ENCODE measurements at regions not wholly inside any gene's neighbourhood (a gene's known extent, or its start where the extent isn't known, plus 50 kb on each side); places are given as distances from the start of the nearest gene placed in this dataset.

- Histone ChIP-seq H3K4me3 (ENCODE audit: low read length) (no peak overlapping the region), H4K20me1 (ENCODE audit: control insufficient read depth, insufficient read depth, low read depth, low read length) (no peaks in the 10 kb centered on the region), H3K4me1 (ENCODE audit: control insufficient read depth, low read length) (no peaks in the 10 kb centered on the region), H3K79me2 (ENCODE audit: control insufficient read depth, low read length) (no peaks in the 10 kb centered on the region), H3F3A (ENCODE audit: control insufficient read depth, insufficient read depth) (no peaks in the 10 kb centered on the region), H3K27ac (ENCODE audit: low read depth, low read length) (no peak overlapping the region), H3K4me2 (ENCODE audit: low read length) (no peak overlapping the region), H3K27me3 (ENCODE audit: control insufficient read depth, low read length) (no peaks in the 10 kb centered on the region), H3K9me3 (ENCODE audit: control insufficient read depth, insufficient read depth, low read length) (0 out of 2 replicates have a peak, but pooled peaks cover 3% of the 10 kb centered on the region), H3K36me3 (ENCODE audit: control insufficient read depth, low read length) (no peaks in the 10 kb centered on the region), H3K9me2 (replicated peaks; ENCODE audit: control insufficient read depth, low read length) (no peaks in the 10 kb centered on the region)
- TF ChIP-seq EZH2phosphoT487 (IDR thresholded peaks at IDR 0.05; ENCODE audit: borderline replicate concordance, low read length) = no peak
- TF ChIP-seq, protein P1, sequence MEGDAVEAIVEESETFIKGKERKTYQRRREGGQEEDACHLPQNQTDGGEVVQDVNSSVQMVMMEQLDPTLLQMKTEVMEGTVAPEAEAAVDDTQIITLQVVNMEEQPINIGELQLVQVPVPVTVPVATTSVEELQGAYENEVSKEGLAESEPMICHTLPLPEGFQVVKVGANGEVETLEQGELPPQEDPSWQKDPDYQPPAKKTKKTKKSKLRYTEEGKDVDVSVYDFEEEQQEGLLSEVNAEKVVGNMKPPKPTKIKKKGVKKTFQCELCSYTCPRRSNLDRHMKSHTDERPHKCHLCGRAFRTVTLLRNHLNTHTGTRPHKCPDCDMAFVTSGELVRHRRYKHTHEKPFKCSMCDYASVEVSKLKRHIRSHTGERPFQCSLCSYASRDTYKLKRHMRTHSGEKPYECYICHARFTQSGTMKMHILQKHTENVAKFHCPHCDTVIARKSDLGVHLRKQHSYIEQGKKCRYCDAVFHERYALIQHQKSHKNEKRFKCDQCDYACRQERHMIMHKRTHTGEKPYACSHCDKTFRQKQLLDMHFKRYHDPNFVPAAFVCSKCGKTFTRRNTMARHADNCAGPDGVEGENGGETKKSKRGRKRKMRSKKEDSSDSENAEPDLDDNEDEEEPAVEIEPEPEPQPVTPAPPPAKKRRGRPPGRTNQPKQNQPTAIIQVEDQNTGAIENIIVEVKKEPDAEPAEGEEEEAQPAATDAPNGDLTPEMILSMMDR (IDR thresholded peaks at IDR 0.05; ENCODE audit: low read depth, low read length, poor library complexity, severe bottlenecking) = no peak
Measured at GRCh38 chr7:52413051-52413450, 622.4 kb upstream of the POM121L12 start.

DNA sequence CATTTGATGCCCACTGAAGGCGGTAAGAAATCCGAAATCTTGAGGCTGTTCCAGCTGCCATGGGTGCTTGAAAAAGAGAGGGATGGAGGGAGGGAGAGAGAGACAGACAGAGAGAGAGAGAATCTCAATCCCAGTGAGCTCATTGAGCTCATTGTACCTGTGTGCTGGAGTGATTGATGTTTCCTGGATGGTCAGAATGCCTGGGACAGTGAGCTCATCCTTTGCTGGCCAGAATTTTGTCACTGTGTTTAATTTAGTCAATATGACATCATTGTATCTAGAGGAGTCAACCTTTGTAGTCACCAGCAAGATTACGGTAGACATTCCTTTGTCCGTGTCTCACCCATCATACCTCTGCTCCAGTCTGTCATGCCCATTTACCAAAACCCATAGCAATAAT is 625.4 kb upstream of the POM121L12 start:
- H3K4me2 ChIP-seq (ENCODE audit: low read length) = no peak overlapping the region
- no peaks in the 10 kb centered on the region for H3K79me2 ChIP-seq (ENCODE audit: control insufficient read depth, low read length)
- H3K36me3 ChIP-seq (ENCODE audit: control insufficient read depth, low read length) = no peaks in the 10 kb centered on the region
- H3F3A ChIP-seq (ENCODE audit: control insufficient read depth, insufficient read depth) = no peaks in the 10 kb centered on the region
- H3K4me1 ChIP-seq (ENCODE audit: control insufficient read depth, low read length) = no peaks in the 10 kb centered on the region
- H4K20me1 ChIP-seq (ENCODE audit: control insufficient read depth, insufficient read depth, low read depth, low read length) = no peaks in the 10 kb centered on the region
- no peaks in the 10 kb centered on the region for H3K27me3 ChIP-seq (ENCODE audit: control insufficient read depth, low read length)
- 0 out of 2 replicates have a peak, but pooled peaks cover 3% of the 10 kb centered on the region for H3K9me3 ChIP-seq (ENCODE audit: control insufficient read depth, insufficient read depth, low read length)
- no peaks in the 10 kb centered on the region for H3K9me2 ChIP-seq (replicated peaks; ENCODE audit: control insufficient read depth, low read length)
- no peak overlapping the region for H3K4me3 ChIP-seq (ENCODE audit: low read length)
- TF ChIP-seq EZH2phosphoT487 (IDR thresholded peaks at IDR 0.05; ENCODE audit: borderline replicate concordance, low read length) = no peak
- TF ChIP-seq, protein P1 (IDR thresholded peaks at IDR 0.05; ENCODE audit: low read depth, low read length, poor library complexity, severe bottlenecking) = no peak
- no peak overlapping the region for H3K27ac ChIP-seq (ENCODE audit: low read depth, low read length)

- H3K36me3 ChIP-seq (ENCODE audit: control insufficient read depth, low read length) = no peaks in the 10 kb centered on the region
- H3K4me1 ChIP-seq (ENCODE audit: control insufficient read depth, low read length) = no peaks in the 10 kb centered on the region
- no peak overlapping the region for H3K4me2 ChIP-seq (ENCODE audit: low read length)
- H4K20me1 ChIP-seq (ENCODE audit: control insufficient read depth, insufficient read depth, low read depth, low read length) = no peaks in the 10 kb centered on the region
- H3K9me2 ChIP-seq (replicated peaks; ENCODE audit: control insufficient read depth, low read length) = no peaks in the 10 kb centered on the region
- H3K27me3 ChIP-seq (ENCODE audit: control insufficient read depth, low read length) = no peaks in the 10 kb centered on the region
- no peak overlapping the region for H3K27ac ChIP-seq (ENCODE audit: low read depth, low read length)
- H3K9me3 ChIP-seq (ENCODE audit: control insufficient read depth, insufficient read depth, low read length) = 0 out of 2 replicates have a peak, but pooled peaks cover 3% of the 10 kb centered on the region
- H3K79me2 ChIP-seq (ENCODE audit: control insufficient read depth, low read length) = no peaks in the 10 kb centered on the region
- H3K4me3 ChIP-seq (ENCODE audit: low read length) = no peak overlapping the region
- no peaks in the 10 kb centered on the region for H3F3A ChIP-seq (ENCODE audit: control insufficient read depth, insufficient read depth)
- TF ChIP-seq EZH2phosphoT487 (IDR thresholded peaks at IDR 0.05; ENCODE audit: borderline replicate concordance, low read length) = no peak
- TF ChIP-seq, protein P1 (IDR thresholded peaks at IDR 0.05; ENCODE audit: low read depth, low read length, poor library complexity, severe bottlenecking) = no peak
Measured at GRCh38 chr7:52406808-52407207, 628.6 kb upstream of the POM121L12 start.

All from DOHH2 (cell line).